ENCODE measurements at regions not wholly inside any gene's neighbourhood (a gene's known extent, or its start where the extent isn't known, plus 50 kb on each side); places are given as distances from the start of the nearest gene placed in this dataset.

GRCh38 chr12:77540097-77540496 lies 290.6 kb upstream of the NAV3 start:
- Histone ChIP-seq H3K36me3 (ENCODE audit: control insufficient read depth, insufficient read depth, low read length) (no peaks in the 10 kb centered on the region), H3K27me3 (replicated peaks; ENCODE audit: control insufficient read depth, insufficient read depth, low read length) (no peaks in the 10 kb centered on the region), H3K4me3 (replicated peaks; ENCODE audit: low read depth, low read length) (no peak overlapping the region)
- TF ChIP-seq, protein P1, sequence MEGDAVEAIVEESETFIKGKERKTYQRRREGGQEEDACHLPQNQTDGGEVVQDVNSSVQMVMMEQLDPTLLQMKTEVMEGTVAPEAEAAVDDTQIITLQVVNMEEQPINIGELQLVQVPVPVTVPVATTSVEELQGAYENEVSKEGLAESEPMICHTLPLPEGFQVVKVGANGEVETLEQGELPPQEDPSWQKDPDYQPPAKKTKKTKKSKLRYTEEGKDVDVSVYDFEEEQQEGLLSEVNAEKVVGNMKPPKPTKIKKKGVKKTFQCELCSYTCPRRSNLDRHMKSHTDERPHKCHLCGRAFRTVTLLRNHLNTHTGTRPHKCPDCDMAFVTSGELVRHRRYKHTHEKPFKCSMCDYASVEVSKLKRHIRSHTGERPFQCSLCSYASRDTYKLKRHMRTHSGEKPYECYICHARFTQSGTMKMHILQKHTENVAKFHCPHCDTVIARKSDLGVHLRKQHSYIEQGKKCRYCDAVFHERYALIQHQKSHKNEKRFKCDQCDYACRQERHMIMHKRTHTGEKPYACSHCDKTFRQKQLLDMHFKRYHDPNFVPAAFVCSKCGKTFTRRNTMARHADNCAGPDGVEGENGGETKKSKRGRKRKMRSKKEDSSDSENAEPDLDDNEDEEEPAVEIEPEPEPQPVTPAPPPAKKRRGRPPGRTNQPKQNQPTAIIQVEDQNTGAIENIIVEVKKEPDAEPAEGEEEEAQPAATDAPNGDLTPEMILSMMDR (IDR thresholded peaks at IDR 0.05; ENCODE audit: insufficient read depth, low read length, poor library complexity, severe bottlenecking) = peak; percentile 22
- DNase-seq (ENCODE audit: extremely low read depth, insufficient read length) = no peak

- no peak overlapping the region for H3K4me3 ChIP-seq (replicated peaks; ENCODE audit: low read depth, low read length)
- no peaks in the 10 kb centered on the region for H3K36me3 ChIP-seq (ENCODE audit: control insufficient read depth, insufficient read depth, low read length)
- DNase-seq (ENCODE audit: extremely low read depth, insufficient read length) = no peak
- H3K27me3 ChIP-seq (replicated peaks; ENCODE audit: control insufficient read depth, insufficient read depth, low read length) = no peaks in the 10 kb centered on the region
- TF ChIP-seq, protein P1 (IDR thresholded peaks at IDR 0.05; ENCODE audit: insufficient read depth, low read length, poor library complexity, severe bottlenecking) = no peak
Observed at GRCh38 chr12:77537663-77538062, 293.0 kb upstream of the NAV3 start.

DNA sequence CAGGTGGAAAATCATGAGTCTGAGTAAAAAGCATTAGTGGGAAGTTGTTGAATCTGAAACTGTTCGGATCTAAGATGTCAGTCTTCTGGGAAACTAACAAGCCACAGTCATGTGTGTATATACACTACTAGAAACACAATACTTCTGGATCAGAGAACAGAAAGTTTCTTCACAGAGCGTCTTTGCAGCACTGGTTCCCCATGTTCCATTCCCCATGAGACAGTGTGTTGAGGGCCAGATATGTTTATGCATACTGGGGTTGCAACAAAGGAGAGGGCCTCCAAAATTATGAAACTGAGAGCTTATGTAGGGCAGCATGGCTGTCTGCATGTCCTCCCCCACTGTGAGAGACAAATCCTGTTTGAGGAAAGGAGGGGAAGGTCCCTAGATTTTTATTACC lies 295.0 kb upstream of the NAV3 start:
- TF ChIP-seq, protein P1 (IDR thresholded peaks at IDR 0.05; ENCODE audit: insufficient read depth, low read length, poor library complexity, severe bottlenecking) = no peak
- H3K36me3 ChIP-seq (ENCODE audit: control insufficient read depth, insufficient read depth, low read length) = no peaks in the 10 kb centered on the region
- DNase-seq (ENCODE audit: extremely low read depth, insufficient read length) = no peak
- no peak overlapping the region for H3K4me3 ChIP-seq (replicated peaks; ENCODE audit: low read depth, low read length)
- H3K27me3 ChIP-seq (replicated peaks; ENCODE audit: control insufficient read depth, insufficient read depth, low read length) = no peaks in the 10 kb centered on the region

- DNase-seq (ENCODE audit: extremely low read depth, insufficient read length) = no peak
- Histone ChIP-seq H3K27me3 (replicated peaks; ENCODE audit: control insufficient read depth, insufficient read depth, low read length) (no peaks in the 10 kb centered on the region), H3K36me3 (ENCODE audit: control insufficient read depth, insufficient read depth, low read length) (no peaks in the 10 kb centered on the region), H3K4me3 (replicated peaks; ENCODE audit: low read depth, low read length) (no peak overlapping the region)
- TF ChIP-seq, protein P1 (IDR thresholded peaks at IDR 0.05; ENCODE audit: insufficient read depth, low read length, poor library complexity, severe bottlenecking) = no peak
Observed at GRCh38 chr12:77531912-77532311, 298.8 kb upstream of the NAV3 start.

DNA sequence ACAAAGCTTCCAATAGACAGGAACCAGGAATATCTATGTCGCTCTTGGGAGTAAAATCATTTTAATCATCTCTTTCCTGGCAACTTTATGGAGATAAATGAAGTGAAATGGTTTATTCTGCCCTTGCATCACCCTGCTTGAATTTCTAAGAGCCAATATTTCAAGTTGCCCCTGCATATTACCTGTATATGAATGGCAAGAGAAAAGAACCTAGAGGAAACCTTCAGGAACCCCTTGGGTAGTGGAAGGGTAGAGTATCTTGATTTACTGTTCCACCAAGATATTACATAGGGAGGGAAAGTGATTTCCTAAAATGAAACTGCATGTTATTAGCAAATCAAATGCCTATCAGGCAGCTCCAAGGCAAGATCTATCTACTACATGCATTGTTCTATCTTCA lies 308.4 kb upstream of the NAV3 start:
- Histone ChIP-seq H3K36me3 (ENCODE audit: control insufficient read depth, insufficient read depth, low read length) (no peaks in the 10 kb centered on the region), H3K27me3 (replicated peaks; ENCODE audit: control insufficient read depth, insufficient read depth, low read length) (no peaks in the 10 kb centered on the region), H3K4me3 (replicated peaks; ENCODE audit: low read depth, low read length) (no peak overlapping the region)
- no peak for DNase-seq (ENCODE audit: extremely low read depth, insufficient read length)
- TF ChIP-seq, protein P1 (IDR thresholded peaks at IDR 0.05; ENCODE audit: insufficient read depth, low read length, poor library complexity, severe bottlenecking) = no peak

DNA sequence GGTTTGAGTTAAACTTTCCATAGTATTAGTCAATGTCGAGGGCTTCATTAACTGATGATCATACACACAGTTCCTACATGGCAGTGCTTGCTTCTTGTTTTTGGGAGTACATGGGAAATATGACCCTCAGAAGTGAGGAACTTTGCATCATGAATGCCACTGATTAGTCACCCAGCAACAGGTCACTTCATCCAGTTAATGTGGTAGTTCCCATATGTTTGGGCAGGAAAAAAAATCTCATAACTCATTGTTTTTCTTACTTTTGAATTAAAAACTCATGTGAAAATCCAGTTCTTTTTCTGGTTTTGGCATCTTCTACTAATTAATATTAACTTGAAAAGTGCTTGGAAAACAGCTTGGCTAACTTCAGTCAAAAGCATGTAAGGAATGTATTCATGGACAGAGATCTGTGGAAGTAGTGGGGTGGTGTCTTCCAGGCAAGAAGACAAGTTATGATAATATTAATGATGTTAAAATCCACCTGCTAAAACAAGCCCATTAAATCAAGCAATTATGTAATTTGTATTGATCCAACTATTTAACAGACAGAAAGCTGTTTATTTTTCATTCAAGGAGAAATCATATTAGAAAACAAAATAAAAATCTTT lies 309.1 kb upstream of the NAV3 start:
- TF ChIP-seq, protein P1 (IDR thresholded peaks at IDR 0.05; ENCODE audit: insufficient read depth, low read length, poor library complexity, severe bottlenecking) = no peak
- Histone ChIP-seq H3K4me3 (replicated peaks; ENCODE audit: low read depth, low read length) (no peak overlapping the region), H3K36me3 (ENCODE audit: control insufficient read depth, insufficient read depth, low read length) (no peaks in the 10 kb centered on the region), H3K27me3 (replicated peaks; ENCODE audit: control insufficient read depth, insufficient read depth, low read length) (no peaks in the 10 kb centered on the region)
- no peak for DNase-seq (ENCODE audit: extremely low read depth, insufficient read length)
